Mesothelial cell of epicardium (in vitro differentiated cells): ENCODE measurements at regions not wholly inside any gene's neighbourhood (a gene's known extent, or its start where the extent isn't known, plus 50 kb on each side); places are given as distances from the start of the nearest gene placed in this dataset.
A peak's percentile ranks its signal among the peaks of the same experiment; 100 is the strongest.

ENCODE experiments used
- DNase-seq, 2 experiments: peaks; one replicate each; pipeline ENCODE4 v3.0.0; 2021; ENCODE audit warnings: low spot score in 2 of 2; ENCODE audit not compliant: unreplicated experiment in 2 of 2
- H3K27ac Mint-ChIP-seq: 2 replicates; pipeline ENCODE4 v1.8.0; 2021; ENCODE audit warnings: mixed read lengths
- H3K27me3 Mint-ChIP-seq: 2 replicates; pipeline ENCODE4 v1.8.0; 2021; ENCODE audit warnings: low read depth, mixed read lengths
- H3K36me3 Mint-ChIP-seq: 2 replicates; pipeline ENCODE4 v1.8.0; 2021; ENCODE audit warnings: mixed read lengths
- H3K4me1 Mint-ChIP-seq: 2 replicates; pipeline ENCODE4 v1.8.0; 2021; ENCODE audit warnings: mixed read lengths
- H3K4me3 Mint-ChIP-seq: 2 replicates; pipeline ENCODE4 v1.8.0; 2021; ENCODE audit warnings: mild to moderate bottlenecking, moderate library complexity, mixed read lengths
- H3K9me3 Mint-ChIP-seq: 2 replicates; pipeline ENCODE4 v1.8.0; 2021; ENCODE audit warnings: mixed read lengths
- CTCF ChIP-seq: fragments of 200-600 bp; sonication (generic); IDR thresholded peaks from one replicate; pipeline ENCODE4 v1.5.0; 2021; ENCODE audit warnings: antibody characterized with exemption; ENCODE audit not compliant: unreplicated experiment

GRCh38 chr14:37977481-37977880 is 230.2 kb upstream of the SSTR1 start:
- H3K27me3 Mint-ChIP-seq, result no peaks in the 10 kb centered on the region
- H3K4me1 Mint-ChIP-seq, result no peaks in the 10 kb centered on the region
- no peak overlapping the region for H3K4me3 Mint-ChIP-seq
- no peak for TF ChIP-seq CTCF
- no peak overlapping the region for H3K27ac Mint-ChIP-seq
- no peak for DNase-seq
- H3K36me3 Mint-ChIP-seq, result peaks cover 6% of the 10 kb centered on the region
- H3K9me3 Mint-ChIP-seq, result peaks cover 32% of the 10 kb centered on the region

DNA sequence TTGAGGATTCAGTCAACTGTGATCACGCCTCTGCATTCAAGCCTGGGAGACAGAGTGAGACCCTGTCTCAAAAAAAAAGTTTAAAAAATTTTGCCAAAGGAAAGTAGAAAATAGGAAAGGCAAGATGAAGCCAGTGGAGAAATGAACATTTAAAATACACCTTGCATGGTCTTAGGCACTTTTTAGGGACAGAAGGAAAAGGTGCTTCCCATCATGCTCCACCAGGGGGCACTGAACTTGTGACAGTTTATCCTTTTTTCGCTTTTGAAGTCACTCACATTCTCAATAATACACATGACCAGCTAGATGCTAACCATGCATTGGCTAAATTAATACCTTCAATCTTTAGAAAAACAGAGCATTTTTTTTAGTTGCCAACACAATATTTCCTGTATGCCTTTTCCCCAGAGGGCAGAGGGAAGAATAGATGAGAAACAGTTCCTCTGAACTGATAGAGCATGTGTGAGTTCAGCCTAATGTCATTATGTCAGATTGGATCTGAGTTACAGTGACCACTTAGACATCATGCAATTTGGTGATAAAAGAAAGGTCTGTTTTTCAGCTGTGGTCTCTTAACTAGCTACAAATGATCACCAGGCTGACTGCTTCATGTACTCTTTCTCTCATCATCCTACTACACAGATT is 221.8 kb upstream of the SSTR1 start:
- H3K36me3 Mint-ChIP-seq, result peaks cover 4% of the 10 kb centered on the region
- peaks cover 14% of the 10 kb centered on the region for H3K9me3 Mint-ChIP-seq
- TF ChIP-seq CTCF, result peak; percentile 86
- no peak for DNase-seq
- no peaks in the 10 kb centered on the region for H3K27me3 Mint-ChIP-seq
- H3K4me3 Mint-ChIP-seq, result no peak overlapping the region
- H3K4me1 Mint-ChIP-seq, result no peaks in the 10 kb centered on the region
- H3K27ac Mint-ChIP-seq, result no peak overlapping the region

- no peak for DNase-seq
- no peak for TF ChIP-seq CTCF
- H3K27ac Mint-ChIP-seq, result no peak overlapping the region
- H3K4me1 Mint-ChIP-seq, result no peaks in the 10 kb centered on the region
- H3K4me3 Mint-ChIP-seq, result no peak overlapping the region
- no peaks in the 10 kb centered on the region for H3K27me3 Mint-ChIP-seq
- no peaks in the 10 kb centered on the region for H3K9me3 Mint-ChIP-seq
- H3K36me3 Mint-ChIP-seq, result no peaks in the 10 kb centered on the region
Observed at GRCh38 chr14:37988472-37988871, 219.2 kb upstream of the SSTR1 start.

DNA sequence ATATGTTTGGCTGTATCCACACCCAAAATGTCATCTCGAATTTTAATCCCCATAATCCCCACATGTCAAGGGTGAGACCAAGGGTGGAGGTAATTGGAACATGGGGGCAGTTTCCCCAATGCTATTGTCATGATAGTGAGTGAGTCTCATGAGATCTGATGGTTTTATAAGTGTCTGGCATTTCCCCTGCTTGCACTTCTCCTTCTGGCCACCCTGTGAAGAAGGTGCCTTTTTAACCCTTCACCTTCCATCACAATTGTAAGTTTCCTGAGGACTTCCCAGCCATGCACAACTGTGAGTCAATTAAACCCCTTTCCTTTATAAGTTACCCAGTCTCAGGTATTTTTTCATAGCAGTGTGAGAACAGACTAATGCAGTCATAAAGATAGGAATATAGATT is 216.7 kb upstream of the SSTR1 start:
- H3K36me3 Mint-ChIP-seq, result no peaks in the 10 kb centered on the region
- no peak overlapping the region for H3K27ac Mint-ChIP-seq
- DNase-seq, result no peak
- H3K4me1 Mint-ChIP-seq, result no peaks in the 10 kb centered on the region
- no peaks in the 10 kb centered on the region for H3K27me3 Mint-ChIP-seq
- no peak for TF ChIP-seq CTCF
- H3K9me3 Mint-ChIP-seq, result no peaks in the 10 kb centered on the region
- H3K4me3 Mint-ChIP-seq, result no peak overlapping the region

DNA sequence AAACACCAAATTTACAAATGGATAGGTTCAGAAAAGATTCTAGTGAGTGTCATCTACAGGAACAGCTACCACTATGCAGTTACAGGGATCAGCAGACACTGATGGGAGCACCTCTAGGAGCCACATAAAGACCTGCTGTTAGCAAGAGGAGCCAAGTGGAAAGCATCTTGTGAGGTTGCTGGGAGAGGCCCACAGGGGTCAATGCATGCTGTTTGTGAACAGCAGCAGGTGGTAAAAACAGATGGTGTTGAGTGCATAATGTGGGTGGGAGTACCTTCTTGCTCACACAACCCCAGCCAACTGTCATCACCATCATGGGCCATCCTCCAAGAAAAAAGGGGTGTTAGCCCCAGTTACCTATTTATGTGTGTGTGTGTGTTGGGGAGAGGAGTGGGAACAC is 215.2 kb upstream of the SSTR1 start:
- no peak overlapping the region for H3K27ac Mint-ChIP-seq
- no peaks in the 10 kb centered on the region for H3K4me1 Mint-ChIP-seq
- no peak for TF ChIP-seq CTCF
- DNase-seq, result no peak
- H3K27me3 Mint-ChIP-seq, result no peaks in the 10 kb centered on the region
- H3K36me3 Mint-ChIP-seq, result no peaks in the 10 kb centered on the region
- no peak overlapping the region for H3K4me3 Mint-ChIP-seq
- no peaks in the 10 kb centered on the region for H3K9me3 Mint-ChIP-seq
